ENCODE measurements at regions not wholly inside any gene's neighbourhood (a gene's known extent, or its start where the extent isn't known, plus 50 kb on each side); places are given as distances from the start of the nearest gene placed in this dataset.
"Not testable (repeated sequence)": the region's sequence is repeated elsewhere in the genome, so short reads cannot be mapped to it uniquely, and the experiment has no call there.

GRCh38 chr4:123501733-123502132 lies 105.1 kb downstream of the SPRY1 start:
- ATAC-seq = no peak

GRCh38 chr4:123503698-123504363 lies 107.2 kb downstream of the SPRY1 start:
- no peak for ATAC-seq

GRCh38 chr4:123505095-123506010 lies 108.8 kb downstream of the SPRY1 start:
- ATAC-seq = peak in 1 of 2 donors; percentile 25

GRCh38 chr4:123506011-123506695 lies 109.6 kb downstream of the SPRY1 start:
- no peak for ATAC-seq

GRCh38 chr4:123507376-123507775 lies 110.8 kb downstream of the SPRY1 start:
- no peak for ATAC-seq

- no peak for ATAC-seq
Observed at GRCh38 chr4:123510221-123510620, 113.6 kb downstream of the SPRY1 start.

GRCh38 chr4:123510659-123511058 lies 114.1 kb downstream of the SPRY1 start:
- ATAC-seq = no peak

- no peak for ATAC-seq
Observed at GRCh38 chr4:123516576-123516975, 120.0 kb downstream of the SPRY1 start.

- no peak for ATAC-seq
Observed at GRCh38 chr4:123517176-123517575, 120.6 kb downstream of the SPRY1 start.

GRCh38 chr4:123517971-123518370 lies 121.4 kb downstream of the SPRY1 start:
- no peak for ATAC-seq

GRCh38 chr4:123520325-123520724 lies 123.7 kb downstream of the SPRY1 start:
- ATAC-seq = no peak

GRCh38 chr4:123522081-123522480 lies 125.5 kb downstream of the SPRY1 start:
- ATAC-seq = no peak

GRCh38 chr4:123522646-123523045 lies 126.1 kb downstream of the SPRY1 start:
- ATAC-seq = no peak

GRCh38 chr4:123524958-123525628 lies 128.5 kb downstream of the SPRY1 start:
- no peak for ATAC-seq

GRCh38 chr4:123526511-123526910 lies 129.9 kb downstream of the SPRY1 start:
- ATAC-seq = no peak

- ATAC-seq = no peak
Observed at GRCh38 chr4:123528501-123529277, 132.1 kb downstream of the SPRY1 start.

GRCh38 chr4:123529278-123529568 lies 132.6 kb downstream of the SPRY1 start:
- no peak for ATAC-seq

- ATAC-seq = no peak
Observed at GRCh38 chr4:123530357-123530756, 133.8 kb downstream of the SPRY1 start.

- no peak for ATAC-seq
Observed at GRCh38 chr4:123535037-123535748, 138.6 kb downstream of the SPRY1 start.

- no peak for ATAC-seq
Observed at GRCh38 chr4:123536225-123536624, 139.6 kb downstream of the SPRY1 start.

GRCh38 chr4:123537906-123538402 lies 141.4 kb downstream of the SPRY1 start:
- not testable (repeated sequence) for ATAC-seq

Measured in activated CD4-positive, CD25-positive, alpha-beta regulatory T cell treated with anti-CD3 and anti-CD28 coated beads, Interleukin-2, amount 50 U/mL, for 24 hours (primary cell).